NCI-H526 treated with DMSO at 0.1 percent for 48 hours (cell line): ENCODE measurements at regions not wholly inside any gene's neighbourhood (a gene's known extent, or its start where the extent isn't known, plus 50 kb on each side); places are given as distances from the start of the nearest gene placed in this dataset.

Experiments used
- DNase-seq: peaks from one replicate; lab custom pipeline; 2025; lab: John Stamatoyannopoulos, UW

- DNase-seq, result no peak
Measured at GRCh38 chr5:155416765-155417164, 403.2 kb downstream of the KIF4B start.

DNA sequence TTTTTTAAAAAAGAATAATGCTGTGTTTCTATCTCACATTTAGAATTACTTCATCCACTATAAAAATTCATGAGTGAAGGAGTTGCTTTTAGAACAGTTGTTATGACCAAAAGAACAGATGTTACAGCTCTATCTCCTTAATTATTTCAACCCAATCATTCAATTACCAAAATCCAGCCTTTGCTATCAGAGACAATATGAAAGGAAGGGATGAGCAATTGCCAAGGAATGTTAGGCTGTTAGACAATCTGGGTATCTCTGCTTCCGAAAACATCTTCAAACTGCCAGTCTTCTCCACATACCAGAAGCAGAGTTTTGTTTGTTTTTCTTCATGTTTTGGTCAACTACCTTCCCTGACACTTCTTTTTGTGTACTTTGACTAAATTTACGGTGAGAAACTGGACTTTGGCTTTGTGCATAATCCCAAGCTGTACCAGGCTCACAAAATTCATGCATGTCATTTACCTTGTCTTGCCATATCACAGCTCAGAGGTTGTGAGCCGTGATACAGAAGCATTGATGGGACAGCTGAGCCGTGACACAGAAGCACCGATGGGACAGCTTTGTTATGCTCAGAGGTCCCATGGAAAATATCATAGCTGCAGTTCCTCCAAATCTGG lies 405.5 kb downstream of the KIF4B start:
- no peak for DNase-seq

GRCh38 chr5:155430192-155430591 lies 416.6 kb downstream of the KIF4B start:
- no peak for DNase-seq

- DNase-seq, result no peak
Measured at GRCh38 chr5:155434267-155434666, 420.7 kb downstream of the KIF4B start.

DNA sequence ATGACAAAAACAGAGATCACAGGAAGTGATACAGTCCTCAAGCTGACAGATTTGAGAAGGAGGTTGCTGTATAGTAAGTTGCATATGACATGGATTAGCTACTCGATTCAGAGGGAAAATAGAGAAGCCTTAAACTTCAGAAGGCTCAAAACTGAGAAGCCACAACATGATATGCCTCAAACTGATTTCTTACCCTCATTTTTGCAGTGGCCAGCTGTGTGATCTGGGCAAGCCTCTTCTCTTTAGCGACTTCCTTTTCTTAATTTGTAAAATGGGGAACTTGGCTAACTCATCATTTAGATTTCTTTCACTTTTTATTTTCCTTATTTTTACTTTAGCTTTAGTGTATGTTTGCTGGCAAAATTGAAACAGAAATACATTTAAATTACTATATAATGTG lies 421.1 kb downstream of the KIF4B start:
- DNase-seq, result no peak

GRCh38 chr5:155441849-155442248 lies 428.3 kb downstream of the KIF4B start:
- DNase-seq, result no peak

DNA sequence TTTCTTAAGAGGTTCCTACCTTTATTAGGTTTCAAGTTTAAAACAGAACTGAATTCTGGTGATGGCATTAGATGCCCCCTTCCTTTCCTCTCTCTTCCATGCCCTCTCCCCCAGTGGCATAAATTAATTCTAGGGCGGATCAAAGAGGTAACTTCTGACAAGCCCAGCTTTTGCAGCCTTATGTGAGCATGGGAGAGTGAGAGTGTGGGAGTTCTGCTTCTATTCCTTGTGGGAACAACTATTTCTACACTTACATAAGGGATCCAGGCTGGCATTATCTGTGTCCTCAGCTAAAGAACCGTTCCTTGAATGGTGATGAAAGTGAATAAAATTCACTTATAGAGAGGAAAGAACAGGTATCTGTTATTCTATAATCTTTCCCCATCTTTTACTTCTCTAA lies 437.6 kb downstream of the KIF4B start:
- no peak for DNase-seq

DNA sequence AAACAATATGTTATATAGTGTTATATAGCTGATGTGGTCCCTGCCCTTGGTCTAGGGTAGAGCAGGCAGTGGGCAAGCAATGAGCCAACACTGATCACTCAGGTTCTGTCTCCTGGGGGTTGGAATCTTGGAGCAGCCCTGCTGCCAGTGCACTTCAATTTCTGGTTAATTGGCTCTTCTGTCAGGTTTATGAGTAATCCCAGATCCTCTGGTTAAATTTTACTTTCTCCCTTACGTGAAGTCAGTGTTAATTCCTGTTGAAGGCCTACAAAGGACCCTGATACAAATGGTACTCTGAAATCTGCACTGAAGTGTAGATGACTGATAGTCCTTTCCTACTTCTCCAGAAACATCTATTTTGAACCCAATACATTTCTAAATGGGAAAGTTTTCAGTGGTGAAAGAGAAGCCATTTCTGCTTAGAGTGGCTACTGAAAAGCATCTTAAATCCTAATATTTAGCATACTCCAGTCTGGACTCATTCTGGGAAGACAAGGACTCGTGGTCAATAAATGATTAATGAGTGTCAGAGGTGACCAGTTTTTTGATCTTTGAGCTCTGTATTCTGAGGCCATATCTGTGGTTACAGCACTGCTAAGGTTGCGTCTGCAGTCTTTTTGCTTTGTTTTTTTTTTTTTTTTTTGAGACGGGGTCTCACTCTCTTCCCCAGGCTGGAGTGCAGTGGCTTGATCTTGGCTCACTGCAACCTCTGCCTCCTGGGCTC lies 442.4 kb downstream of the KIF4B start:
- no peak for DNase-seq

GRCh38 chr5:155459889-155460500 lies 446.4 kb downstream of the KIF4B start:
- no peak for DNase-seq

DNA sequence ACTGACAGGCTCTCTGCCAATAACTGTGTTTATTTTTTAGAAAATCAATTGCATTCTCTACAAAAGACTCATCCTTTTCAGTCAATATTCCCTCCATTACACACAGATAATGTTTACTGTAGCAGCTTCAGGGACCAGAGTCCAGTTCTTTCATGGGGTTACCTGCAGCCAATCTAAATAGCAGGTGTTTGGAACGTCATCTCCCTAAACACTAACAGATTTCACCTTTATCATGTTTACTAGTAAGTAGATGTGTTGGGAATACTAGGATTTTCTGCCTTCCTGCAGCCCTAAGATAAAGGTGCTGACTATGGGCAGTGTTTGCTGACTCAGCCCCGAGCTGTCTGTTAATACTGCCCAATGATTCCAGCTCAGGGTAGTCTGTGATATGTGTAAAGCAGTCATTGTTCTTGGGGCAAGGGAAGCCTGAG lies 447.0 kb downstream of the KIF4B start:
- no peak for DNase-seq

- DNase-seq, result no peak
Measured at GRCh38 chr5:155461304-155461703, 447.7 kb downstream of the KIF4B start.

DNA sequence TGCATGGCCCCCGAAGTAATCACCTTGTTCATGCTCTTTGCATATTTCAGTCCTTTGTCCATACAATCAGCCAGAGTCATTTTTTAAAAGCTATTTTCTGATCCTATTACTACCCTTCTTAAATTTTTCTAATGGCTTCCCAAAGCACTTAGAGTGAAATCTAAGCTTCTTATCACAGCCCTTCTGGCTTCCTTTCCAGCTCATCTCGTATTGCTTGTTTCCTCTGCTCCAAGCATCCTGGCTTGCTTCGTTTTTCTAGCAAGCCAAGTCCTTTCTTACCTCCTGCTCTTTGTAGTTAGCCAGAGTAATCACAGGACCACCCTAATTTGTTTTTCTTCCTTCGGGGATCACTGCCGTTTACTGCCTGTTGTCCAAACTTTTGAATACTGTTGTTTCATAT lies 453.3 kb downstream of the KIF4B start:
- no peak for DNase-seq

DNA sequence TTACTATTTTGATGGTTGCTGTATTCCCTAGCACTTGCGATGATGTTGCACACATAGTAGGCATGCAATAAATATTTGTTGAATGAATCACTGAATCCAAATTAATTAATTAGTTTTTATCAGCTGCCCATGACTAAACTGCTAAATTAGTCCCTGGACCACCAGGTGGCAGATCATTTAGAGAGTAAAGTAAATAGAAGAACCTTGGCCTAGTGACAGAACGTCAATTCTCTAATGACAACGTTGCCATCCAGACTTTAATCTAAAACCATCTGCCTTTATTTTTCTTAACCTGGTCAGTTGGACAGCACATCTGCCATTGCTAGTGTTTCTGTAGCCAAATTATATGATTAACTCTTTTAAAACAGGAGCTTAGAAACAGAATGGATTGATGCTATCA lies 457.5 kb downstream of the KIF4B start:
- DNase-seq, result no peak

DNA sequence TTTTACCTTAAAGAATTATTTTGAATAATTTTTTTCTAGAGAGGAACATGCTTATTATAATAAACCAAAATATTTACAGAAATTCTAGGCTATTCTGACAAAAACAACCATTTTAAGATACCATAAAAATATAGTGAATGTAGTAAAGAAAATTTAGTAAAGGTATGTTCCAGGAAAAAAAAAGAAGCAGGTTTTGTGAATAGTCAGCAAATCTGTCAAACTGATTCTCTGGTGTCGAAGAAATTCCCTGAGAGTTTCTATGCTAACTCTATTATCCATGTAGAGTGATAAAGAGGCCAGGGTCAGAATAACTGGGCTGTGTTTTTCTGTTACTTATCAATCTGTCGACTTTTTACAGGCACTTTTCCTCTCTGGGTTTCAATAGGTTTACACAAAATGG lies 459.2 kb downstream of the KIF4B start:
- no peak for DNase-seq

DNA sequence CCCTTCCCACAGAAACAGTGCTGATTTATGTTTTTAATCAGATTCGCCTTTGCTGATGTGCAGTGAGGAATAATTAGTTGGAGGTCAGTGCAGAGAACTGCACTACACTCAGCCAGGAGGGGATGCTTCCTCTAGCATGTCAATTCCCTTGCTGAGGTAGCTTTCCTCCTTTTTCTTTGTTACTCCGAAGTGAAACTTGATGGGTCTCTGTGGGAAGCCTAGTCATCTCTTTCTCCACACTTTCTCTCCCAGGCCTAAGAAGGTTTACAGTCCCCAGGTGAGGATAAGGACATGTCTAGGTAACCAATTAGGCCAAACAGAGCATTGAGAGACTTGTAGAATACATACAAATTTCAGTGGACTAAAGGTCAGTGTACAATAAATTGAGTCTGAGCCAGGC lies 461.8 kb downstream of the KIF4B start:
- DNase-seq, result no peak

DNA sequence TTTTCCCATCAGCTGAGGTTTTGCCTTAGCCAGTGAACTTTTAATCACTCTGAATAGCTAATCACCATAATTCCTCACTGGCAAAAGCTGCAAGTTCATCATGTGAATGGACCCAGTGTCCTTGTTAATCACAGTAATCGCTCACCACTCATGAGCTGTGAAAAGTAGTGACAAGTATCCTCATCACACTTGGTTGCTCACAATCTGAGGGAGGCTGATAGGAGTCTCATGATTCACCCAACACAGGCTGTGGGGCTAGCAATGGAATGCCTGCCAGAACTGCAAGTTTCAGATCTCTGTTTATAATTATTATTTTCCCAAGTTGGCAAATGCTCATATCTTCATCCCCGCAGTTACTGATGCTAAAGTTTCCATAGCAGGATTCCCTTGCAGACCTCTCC lies 467.2 kb downstream of the KIF4B start:
- no peak for DNase-seq

GRCh38 chr5:155481182-155481581 lies 467.6 kb downstream of the KIF4B start:
- no peak for DNase-seq

DNA sequence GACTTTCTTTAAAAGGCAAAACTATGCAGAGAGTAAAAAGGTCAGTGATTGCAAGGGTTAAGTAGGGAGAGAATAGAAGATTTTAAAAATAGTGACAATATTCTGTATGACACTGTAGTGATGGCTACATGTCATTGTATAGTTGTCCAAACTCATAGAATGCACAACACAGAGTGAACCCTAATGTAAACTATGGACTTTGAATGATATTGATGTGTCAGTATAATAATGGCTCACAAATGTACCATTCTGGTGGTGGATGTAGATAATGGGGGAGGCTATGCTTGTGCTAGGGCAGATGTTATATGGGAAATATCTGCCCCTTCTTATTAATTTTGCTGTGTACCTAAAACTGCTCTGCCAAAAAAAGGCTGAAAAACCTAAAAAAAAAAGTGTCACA lies 468.9 kb downstream of the KIF4B start:
- no peak for DNase-seq

DNA sequence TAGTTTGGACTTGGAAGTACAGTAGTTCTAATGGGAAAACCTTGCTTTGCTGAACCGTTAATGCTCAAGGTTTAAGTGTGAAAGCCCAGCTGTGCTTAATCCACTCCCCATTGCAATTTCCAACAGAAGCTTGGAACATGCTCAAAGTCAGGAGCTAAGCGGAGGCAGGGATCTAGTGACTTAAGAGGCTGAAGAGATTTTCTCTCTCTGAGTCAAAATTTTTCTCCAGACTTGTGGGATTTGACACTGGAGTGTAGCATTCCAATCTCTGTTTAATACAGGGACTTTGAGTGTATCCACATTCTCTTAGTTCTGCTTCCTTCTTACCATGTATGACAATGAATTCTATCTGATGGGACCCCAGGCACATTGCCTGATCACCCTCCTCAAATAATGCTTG lies 471.8 kb downstream of the KIF4B start:
- DNase-seq, result no peak

- no peak for DNase-seq
Measured at GRCh38 chr5:155489949-155490348, 476.4 kb downstream of the KIF4B start.

DNA sequence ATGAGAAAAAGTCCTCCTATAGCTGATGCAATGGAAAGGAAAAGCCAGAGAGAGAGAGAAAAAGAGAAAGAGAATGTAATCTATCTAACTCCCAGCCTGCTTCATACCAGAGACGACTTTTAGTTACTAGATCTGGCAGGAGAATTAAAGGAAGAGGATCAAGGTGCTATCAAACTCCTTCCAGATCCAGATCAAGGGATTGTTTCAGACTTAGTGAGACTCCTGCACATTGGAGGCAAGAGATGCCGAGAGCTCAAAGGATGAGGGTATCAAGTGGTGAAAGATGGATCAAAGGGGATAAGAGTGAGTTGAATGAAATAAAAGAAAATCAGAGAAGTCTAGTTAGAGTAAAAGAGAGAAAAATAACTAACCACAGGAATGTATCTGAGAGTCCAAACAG lies 478.6 kb downstream of the KIF4B start:
- DNase-seq, result no peak

- no peak for DNase-seq
Measured at GRCh38 chr5:155504606-155505005, 491.1 kb downstream of the KIF4B start.

GRCh38 chr5:155507363-155507762 lies 493.8 kb downstream of the KIF4B start:
- no peak for DNase-seq

GRCh38 chr5:155508673-155509072 lies 495.1 kb downstream of the KIF4B start:
- DNase-seq, result no peak
